LNCaP clone FGC (cell line): ENCODE measurements at regions not wholly inside any gene's neighbourhood (a gene's known extent, or its start where the extent isn't known, plus 50 kb on each side); places are given as distances from the start of the nearest gene placed in this dataset.

Experiments
- DNase-seq: peaks from one replicate; pipeline ENCODE4 v3.0.0-alpha.2; 2011; ENCODE audit warnings: low read depth
- H3K4me3 ChIP-seq: 2 replicates; pipeline ENCODE4 v1.5.1; 2011; ENCODE audit warnings: mild to moderate bottlenecking, low read depth, low read length, control low read depth
- TF ChIP-seq, protein P1 (sequence below): IDR thresholded peaks from 2 replicates; pipeline ENCODE4 v1.5.1; 2012; ENCODE audit warnings: mild to moderate bottlenecking; ENCODE audit not compliant: control insufficient read depth, insufficient read depth; ENCODE audit errors: extremely low read depth

DNA sequence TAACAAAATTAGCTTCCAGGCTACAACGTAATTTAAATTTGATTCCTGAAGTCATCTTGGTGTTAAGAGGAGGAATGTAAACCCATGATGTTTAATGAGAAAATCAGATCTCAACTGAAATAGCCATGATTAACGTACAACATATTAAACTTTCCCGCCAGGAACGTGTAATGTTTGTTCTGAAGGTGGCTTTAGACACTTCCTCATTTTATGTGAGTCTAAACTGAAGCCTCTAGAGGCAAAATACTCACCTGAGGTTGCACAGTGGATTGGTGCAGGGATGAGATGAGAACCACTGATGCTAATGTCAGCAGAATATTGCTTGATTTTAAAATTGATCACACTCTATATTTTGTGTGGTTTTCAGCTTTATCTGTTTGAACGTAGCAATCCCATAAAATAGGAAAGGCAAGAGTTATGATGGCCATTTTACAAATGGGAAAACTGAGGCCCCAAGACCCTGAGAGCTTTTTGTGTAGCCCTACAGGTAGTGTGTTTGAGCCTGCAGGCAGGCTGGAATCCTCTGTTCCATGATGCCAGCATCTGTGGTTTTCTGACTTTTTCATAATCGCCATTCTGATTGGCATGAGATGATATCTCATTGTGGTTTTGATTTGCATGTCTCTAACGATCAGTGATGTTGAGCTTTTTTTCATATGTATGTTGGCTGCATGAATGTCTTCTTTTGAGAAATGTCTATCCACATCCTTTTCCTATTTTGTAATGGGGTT, 243.7 kb upstream of the BMPER start:
- no peak overlapping the region for H3K4me3 ChIP-seq
- DNase-seq: no peak
- TF ChIP-seq, protein P1, sequence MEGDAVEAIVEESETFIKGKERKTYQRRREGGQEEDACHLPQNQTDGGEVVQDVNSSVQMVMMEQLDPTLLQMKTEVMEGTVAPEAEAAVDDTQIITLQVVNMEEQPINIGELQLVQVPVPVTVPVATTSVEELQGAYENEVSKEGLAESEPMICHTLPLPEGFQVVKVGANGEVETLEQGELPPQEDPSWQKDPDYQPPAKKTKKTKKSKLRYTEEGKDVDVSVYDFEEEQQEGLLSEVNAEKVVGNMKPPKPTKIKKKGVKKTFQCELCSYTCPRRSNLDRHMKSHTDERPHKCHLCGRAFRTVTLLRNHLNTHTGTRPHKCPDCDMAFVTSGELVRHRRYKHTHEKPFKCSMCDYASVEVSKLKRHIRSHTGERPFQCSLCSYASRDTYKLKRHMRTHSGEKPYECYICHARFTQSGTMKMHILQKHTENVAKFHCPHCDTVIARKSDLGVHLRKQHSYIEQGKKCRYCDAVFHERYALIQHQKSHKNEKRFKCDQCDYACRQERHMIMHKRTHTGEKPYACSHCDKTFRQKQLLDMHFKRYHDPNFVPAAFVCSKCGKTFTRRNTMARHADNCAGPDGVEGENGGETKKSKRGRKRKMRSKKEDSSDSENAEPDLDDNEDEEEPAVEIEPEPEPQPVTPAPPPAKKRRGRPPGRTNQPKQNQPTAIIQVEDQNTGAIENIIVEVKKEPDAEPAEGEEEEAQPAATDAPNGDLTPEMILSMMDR: no peak

DNA sequence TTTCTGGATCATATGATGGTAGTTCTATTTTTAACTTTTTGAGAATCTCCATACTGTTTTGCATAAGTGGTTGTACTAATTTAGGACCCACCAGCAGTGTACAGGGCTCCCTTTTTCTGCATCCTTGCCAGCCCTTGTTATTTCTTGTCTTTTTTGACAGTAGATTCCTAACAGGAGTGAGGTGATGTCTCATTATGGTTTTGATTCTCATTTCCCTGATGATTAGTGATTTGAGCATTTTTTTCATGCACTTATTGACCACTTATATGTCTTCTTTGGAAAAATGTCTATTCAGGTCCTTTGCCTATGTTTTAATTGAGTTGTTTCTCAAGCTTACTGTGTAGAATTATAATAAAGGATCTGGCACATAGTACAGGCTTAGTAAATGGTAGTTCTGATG, 238.8 kb upstream of the BMPER start:
- TF ChIP-seq, protein P1: no peak
- no peak for DNase-seq
- no peak overlapping the region for H3K4me3 ChIP-seq

DNA sequence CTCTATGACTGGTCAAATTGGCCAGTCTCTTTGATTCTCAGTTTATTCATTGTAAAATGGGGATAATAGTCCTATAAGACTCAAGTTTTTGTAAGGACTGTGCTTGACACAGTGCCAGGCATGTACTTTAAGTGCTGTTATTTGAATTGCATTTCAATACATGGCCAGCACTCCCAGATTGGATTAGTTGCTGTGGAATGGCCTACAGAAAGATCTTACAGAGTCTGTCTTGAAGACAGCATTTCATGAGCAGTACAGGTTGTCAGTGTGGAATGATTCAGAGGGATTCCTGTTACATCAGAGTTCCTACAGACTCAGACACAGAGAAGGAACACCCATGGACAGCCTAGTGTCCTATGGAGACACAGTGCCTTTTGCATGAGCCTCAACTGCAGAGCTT, 238.1 kb upstream of the BMPER start:
- TF ChIP-seq, protein P1: no peak
- H3K4me3 ChIP-seq: no peak overlapping the region
- no peak for DNase-seq

DNA sequence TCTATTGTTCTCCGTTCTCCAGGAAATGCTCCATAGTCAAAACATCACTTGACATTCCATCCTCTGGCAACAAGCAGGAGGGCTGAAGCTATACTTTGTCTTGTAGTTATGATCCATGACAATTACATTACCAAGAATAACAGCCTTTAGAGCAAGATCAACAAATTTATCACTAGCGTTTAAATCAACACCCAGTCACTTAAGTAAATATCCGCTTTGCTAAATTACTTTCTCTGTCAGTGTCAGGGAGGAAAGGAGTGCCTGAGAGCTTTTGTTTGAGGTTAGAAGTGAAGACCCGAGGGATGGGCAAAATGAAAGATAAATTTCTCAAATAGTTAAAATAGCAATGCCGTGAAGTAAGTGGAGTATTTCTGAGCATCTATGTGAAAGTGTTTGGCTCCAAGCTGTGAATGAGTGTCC, 236.1 kb upstream of the BMPER start:
- TF ChIP-seq, protein P1: no peak
- DNase-seq: no peak
- no peak overlapping the region for H3K4me3 ChIP-seq

DNA sequence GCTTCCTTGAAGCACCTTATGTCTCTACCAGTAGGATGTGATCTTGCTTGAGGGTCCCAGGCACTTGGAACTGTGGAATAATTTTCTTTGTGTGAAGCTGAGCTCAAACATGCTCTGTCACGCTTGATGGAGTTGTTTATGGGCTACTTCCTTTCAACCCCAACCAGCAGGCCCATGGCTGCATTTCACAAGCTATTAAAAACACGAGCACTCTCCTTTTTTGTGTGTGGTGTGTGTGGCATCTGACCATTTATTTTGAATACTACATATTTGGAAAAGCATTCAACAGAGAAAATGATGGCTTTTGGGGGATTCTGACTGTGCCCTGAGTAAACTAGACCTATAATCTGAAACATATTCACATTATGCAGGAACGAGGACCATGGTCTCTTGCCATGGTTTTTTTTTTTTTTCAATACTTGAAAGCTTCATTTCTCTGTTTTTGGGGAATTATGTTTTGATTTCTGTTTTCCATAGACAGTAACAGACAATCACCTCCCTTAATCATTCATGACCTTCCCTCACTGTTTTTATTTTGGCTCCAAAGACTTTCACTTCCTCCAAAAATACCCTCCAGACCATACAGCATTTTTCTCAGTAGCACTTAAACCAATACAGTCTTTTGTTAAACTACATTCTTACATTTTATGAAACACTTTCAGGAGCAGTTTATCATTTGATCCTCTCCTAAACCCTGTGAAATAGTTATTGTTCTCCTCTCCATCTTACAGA, 233.6 kb upstream of the BMPER start:
- H3K4me3 ChIP-seq: no peak overlapping the region
- TF ChIP-seq, protein P1: no peak
- no peak for DNase-seq

DNA sequence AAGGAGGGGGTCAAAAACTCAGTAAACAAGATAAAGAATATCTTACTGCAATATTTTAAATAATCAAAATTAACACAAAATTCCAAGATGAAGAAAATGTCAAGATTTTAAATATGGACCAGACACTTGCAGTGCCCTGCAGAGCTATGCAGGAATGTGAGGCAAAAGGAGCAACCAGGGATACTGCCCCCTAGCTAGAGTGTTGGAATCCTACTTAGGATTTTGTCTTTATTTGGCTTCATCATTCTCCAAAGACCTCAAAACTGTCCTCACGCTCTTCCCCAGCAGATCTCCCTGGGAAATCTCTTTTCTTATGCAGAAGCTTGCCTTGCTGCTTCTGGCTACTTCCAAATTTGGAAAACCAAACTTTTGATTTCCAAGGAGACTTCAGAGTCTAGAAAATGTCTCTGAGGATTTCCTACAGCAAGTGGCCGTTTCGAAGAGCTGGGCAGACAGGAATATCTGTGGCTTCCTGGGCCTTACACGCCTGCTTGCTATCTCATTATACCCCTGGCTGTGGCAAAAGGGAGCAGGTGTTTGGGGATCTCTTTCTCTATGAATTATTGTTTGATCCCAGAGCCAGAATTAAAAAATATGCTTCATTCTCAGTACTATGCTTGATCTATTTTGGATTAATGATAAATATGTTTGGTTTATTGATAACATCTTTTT, 232.2 kb upstream of the BMPER start:
- TF ChIP-seq, protein P1: peak; percentile 20; the same call in 1 of the 2 replicates
- H3K4me3 ChIP-seq: no peak overlapping the region
- no peak for DNase-seq
